ENCODE measurements at regions not wholly inside any gene's neighbourhood (a gene's known extent, or its start where the extent isn't known, plus 50 kb on each side); places are given as distances from the start of the nearest gene placed in this dataset.
"Not testable (repeated sequence)": the region's sequence is repeated elsewhere in the genome, so short reads cannot be mapped to it uniquely, and the experiment has no call there.

DNA sequence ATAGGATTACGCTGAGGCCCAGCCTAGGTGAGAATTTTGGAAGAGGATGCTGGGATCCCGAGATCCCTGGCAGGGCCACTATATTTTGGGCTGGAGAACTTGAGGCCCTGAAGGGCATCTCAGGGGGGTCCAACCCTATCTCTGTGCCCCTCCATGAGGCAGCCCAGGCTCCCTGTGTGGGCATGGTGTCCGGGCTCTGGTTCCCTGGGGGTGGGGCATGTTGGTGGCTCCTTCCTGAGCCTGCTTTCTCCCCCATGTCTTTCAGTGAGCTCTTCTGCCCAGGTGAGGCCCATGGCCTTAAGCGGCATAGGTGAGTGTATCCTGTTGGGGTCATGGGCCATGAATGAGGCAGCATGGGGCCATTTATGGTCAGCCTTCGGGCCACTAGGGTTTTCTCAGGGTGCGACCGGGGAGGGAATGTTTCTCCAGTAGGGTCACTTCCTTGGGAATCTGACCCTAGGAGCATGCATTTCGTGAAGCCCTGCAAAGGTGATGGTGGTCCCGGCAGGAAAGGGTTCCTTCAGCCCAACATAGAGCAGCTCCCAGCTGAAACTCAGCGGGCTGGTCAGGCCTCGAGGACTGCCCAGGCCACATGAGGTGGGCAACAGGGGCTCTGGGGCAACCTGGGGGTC, 191.3 kb downstream of the UBE3A start:
- TF ChIP-seq, protein P1, sequence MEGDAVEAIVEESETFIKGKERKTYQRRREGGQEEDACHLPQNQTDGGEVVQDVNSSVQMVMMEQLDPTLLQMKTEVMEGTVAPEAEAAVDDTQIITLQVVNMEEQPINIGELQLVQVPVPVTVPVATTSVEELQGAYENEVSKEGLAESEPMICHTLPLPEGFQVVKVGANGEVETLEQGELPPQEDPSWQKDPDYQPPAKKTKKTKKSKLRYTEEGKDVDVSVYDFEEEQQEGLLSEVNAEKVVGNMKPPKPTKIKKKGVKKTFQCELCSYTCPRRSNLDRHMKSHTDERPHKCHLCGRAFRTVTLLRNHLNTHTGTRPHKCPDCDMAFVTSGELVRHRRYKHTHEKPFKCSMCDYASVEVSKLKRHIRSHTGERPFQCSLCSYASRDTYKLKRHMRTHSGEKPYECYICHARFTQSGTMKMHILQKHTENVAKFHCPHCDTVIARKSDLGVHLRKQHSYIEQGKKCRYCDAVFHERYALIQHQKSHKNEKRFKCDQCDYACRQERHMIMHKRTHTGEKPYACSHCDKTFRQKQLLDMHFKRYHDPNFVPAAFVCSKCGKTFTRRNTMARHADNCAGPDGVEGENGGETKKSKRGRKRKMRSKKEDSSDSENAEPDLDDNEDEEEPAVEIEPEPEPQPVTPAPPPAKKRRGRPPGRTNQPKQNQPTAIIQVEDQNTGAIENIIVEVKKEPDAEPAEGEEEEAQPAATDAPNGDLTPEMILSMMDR (IDR thresholded peaks at IDR 0.05): no peak
- TF ChIP-seq ZFX (IDR thresholded peaks at IDR 0.05; ENCODE audit: borderline replicate concordance): no peak
- H3K27ac ChIP-seq: no peak overlapping the region

DNA sequence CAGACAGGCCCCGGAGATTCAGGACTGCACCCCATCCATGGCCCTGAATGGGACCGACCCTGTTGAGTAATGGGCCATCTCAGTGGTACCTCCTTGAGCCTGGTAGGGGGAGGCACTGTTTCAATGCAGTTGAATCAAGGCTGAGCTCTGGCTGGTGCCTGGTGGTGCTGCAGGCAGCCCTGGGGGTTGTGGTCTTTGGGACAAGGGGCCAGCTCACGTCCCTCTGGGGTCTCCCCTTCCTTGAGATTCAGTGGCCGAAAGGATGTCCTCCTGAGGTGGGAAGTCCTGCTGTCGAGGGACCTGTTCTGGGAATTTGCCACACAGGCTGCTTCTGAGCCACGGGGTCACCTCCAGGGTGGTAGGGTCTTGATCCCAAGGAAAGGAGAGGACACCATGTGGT, 190.7 kb downstream of the UBE3A start:
- not testable (repeated sequence) for H3K27ac ChIP-seq

DNA sequence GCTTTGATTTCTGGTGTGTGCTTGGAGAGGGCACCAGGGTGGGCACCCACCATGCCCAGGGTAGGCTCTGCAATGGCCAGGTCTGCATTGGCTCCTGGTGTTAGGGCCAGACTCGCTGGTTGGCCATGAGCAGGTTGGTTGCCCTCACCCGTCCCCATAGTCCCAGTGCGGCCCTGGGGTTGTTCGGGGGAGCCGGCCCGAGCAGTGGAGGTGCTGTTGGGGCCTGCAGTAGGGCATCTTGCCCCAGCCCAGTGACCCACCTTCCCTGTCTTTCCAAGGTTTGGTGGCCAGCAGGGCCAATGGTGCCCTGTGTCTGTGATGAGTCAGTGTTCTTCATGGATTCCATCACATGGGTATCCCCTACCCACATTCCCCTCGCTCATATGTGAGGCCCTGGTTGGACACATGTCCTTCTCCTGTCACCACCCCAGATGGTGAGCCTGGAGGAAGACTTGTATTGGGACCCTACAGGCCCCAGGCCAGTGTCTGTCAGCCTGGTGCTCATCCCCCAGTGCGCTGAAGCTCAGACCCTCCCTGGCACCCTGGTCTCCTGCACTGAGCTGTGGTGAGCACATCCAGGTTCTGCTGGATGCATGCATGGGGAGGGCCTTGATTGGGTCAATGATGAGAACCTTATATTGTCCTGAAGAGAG, 190.1 kb downstream of the UBE3A start:
- H3K27ac ChIP-seq: no peak overlapping the region
- TF ChIP-seq, protein P1 (IDR thresholded peaks at IDR 0.05): no peak
- TF ChIP-seq ZFX (IDR thresholded peaks at IDR 0.05; ENCODE audit: borderline replicate concordance): no peak

DNA sequence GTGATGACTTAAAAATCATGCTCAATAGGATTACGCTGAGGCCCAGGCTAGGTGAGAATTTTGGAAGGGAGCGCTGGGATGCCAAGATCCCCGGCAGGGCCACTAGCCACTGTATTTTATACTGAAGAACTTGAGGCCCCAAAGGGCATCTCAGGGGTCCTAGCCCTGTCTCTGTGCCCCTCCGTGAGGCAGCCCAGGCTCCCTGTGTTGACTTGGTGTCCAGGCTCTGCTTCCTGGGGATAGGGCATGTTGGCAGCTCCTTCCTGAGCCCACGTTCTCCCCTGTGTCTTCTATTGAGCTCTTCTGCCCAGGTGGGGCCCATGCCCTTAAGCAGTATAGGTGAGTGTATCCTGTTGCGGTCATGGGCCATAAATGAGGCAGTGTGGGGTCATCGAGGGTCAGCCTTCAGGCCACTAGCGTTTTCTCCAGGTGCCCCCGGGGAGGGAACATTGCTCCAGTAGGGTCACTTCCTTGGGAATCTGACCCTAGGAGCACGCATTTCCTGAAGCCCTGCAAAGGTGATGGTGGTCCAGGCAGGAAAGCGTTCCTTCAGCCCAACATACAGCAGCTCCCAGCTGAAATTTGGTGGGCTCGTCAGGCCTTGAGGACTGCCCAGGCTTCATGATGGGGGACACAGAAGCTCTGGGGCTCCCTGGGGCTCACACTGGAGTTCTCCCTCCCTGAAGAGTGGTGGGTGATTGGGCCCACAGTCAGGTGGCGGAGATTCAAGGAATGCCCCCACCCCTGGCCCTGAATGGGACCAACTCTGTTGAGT, 189.4 kb downstream of the UBE3A start:
- TF ChIP-seq, protein P1 (IDR thresholded peaks at IDR 0.05): no peak
- H3K27ac ChIP-seq: no peak overlapping the region

- no peak for TF ChIP-seq ZFX (IDR thresholded peaks at IDR 0.05; ENCODE audit: borderline replicate concordance)
- TF ChIP-seq, protein P1 (IDR thresholded peaks at IDR 0.05): no peak
- H3K27ac ChIP-seq: no peak overlapping the region
Observed at GRCh38 chr15:25250011-25250596, 188.7 kb downstream of the UBE3A start.

GRCh38 chr15:25250906-25251622, 187.8 kb downstream of the UBE3A start:
- H3K27ac ChIP-seq: no peak overlapping the region
- TF ChIP-seq, protein P1 (IDR thresholded peaks at IDR 0.05): no peak
- TF ChIP-seq ZFX (IDR thresholded peaks at IDR 0.05; ENCODE audit: borderline replicate concordance): no peak

DNA sequence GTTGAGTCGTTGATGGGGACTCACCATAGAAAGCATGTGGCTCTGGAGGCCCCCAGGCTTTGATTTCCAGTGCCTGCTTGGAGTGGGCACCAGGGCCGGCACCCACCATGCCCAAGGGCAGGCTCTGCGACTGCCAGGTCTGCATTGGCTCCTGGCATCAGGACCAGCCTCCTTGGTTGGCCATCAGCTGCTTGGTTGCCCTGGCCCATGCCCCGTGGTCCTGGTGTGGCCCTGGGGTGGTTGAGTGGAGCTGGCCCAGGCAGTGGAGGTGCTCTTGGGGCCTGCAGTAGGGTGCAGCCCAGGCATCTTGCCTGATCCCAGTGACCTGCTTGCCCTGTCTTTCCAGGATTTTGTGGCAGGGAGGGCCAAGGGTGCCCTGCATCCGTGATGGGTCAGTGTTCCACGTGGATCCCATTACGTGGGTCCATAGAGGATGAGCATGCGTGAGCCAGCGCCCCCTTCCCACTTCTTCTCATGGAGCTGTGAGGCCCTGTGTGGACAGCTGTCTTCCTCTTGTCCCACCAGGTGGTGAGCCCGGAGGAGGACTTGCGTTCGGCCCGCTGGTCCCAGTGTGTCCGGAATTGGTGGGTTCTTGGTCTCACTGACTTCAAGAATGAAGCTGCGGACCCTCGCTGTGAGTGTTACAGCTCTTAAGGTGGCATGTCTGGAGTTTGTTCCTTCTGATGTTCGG, 187.0 kb downstream of the UBE3A start:
- TF ChIP-seq, protein P1 (IDR thresholded peaks at IDR 0.05): no peak
- no peak for TF ChIP-seq ZFX (IDR thresholded peaks at IDR 0.05; ENCODE audit: borderline replicate concordance)
- H3K27ac ChIP-seq: no peak overlapping the region

DNA sequence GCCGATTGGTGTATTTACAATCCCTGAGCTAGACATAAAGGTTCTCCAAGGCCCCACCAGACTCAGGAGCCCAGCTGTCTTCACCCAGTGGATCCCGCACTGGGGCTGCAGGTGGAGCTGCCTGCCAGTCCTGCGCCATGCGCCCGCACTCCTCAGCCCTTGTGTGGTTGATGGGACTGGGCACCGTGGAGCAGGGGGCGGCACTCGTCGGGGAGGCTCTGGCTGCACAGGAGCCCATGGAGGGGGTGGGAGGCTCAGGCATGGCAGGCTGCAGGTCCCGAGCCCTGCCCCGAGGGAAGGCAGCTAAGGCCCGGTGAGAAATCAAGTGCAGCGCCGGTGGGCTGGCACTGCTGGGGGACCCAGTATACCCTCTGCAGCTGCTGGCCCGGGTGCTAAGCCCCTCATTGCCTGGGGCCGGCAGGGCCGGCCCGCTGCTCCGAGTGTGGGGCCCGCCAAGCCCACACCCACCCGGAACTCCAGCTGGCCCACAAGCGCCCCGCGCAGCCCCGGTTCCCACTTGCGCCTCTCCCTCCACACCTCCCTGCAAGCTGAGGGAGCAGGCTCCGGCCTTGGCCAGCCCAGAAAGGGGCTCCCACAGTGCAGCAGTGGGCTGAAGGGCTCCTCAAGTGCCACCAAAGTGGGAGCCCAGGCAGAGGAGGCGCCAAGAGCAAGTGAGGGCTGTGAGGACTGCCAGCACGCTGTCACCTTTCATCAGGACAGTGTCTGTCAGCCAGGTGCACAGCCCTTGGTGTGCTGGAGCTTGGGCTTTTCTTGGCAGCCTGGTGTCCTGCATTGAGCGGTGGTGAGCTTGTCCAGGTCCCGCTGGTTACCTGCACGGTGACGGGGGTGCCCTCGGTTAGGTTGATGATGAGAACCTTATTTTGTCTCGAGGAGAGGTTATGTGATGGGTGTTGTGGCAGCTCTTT, 185.5 kb downstream of the UBE3A start:
- not testable (repeated sequence) for H3K27ac ChIP-seq
